SU-DHL-6 (cell line): ENCODE measurements at regions not wholly inside any gene's neighbourhood (a gene's known extent, or its start where the extent isn't known, plus 50 kb on each side); places are given as distances from the start of the nearest gene placed in this dataset.

Experiments
- CTCF ChIP-seq: fragments of 200-600 bp; sonication (generic); IDR thresholded peaks from one replicate; pipeline ENCODE4 v1.5.1; 2017; ENCODE audit warnings: antibody characterized with exemption, mild to moderate bottlenecking, low read length, moderate library complexity; ENCODE audit not compliant: insufficient read depth, poor library complexity, severe bottlenecking
- EZH2phosphoT487 ChIP-seq: fragments of 200-600 bp; sonication (generic), shearing (Covaris generic); conservative IDR thresholded peaks from 2 replicates; pipeline ENCODE4 v1.6.1; 2018; ENCODE audit warnings: mild to moderate bottlenecking, antibody characterized with exemption, low read length, moderate library complexity, mixed read lengths

GRCh38 chr3:24756101-24756888 is 261.6 kb upstream of the THRB start:
- TF ChIP-seq CTCF (no peak), EZH2phosphoT487 (no peak)
